IMR-90 (cell line): ENCODE measurements at regions not wholly inside any gene's neighbourhood (a gene's known extent, or its start where the extent isn't known, plus 50 kb on each side); places are given as distances from the start of the nearest gene placed in this dataset.

Experiments used
- ATAC-seq: fragments of 200-7000 bp; cut with Tn5 transposase; 2 replicates; pipeline ENCODE4 v1.9.1; 2020; ENCODE audit warnings: low read depth, mild to moderate bottlenecking, moderate library complexity
- BruUV-seq: library from RNA; stranded (reverse); fragments of 400-500 nt; replicated peaks from 2 replicates; lab custom pipeline; 2021; lab: Mats Ljungman, UMichigan
- CTCF ChIA-PET: fragments of 300-600 bp; formaldehyde crosslinking; extraction: SDS; loops from one replicate; lab custom pipeline; 2021; ENCODE audit warnings: antibody characterized with exemption; lab: Yijun Ruan, JAX
- POLR2A ChIA-PET: fragments of 300-600 bp; sonication (Branson Sonifier 250); formaldehyde crosslinking; loops from one replicate; lab custom pipeline; 2022; ENCODE audit warnings: antibody characterized with exemption; ENCODE audit not compliant: unreplicated experiment; lab: Charles Lee
- DNase-seq: peaks from one replicate; pipeline ENCODE4 v3.0.0; 2013
- H2AFZ ChIP-seq: replicated peaks from 2 replicates; pipeline ENCODE3; 2013; ENCODE audit warnings: low read length, mild to moderate bottlenecking; ENCODE audit not compliant: poor library complexity
- H2AK5ac ChIP-seq: 2 replicates; pipeline ENCODE4 v1.6.1; 2013; ENCODE audit warnings: low read depth, low read length, inconsistent platforms
- H2AK9ac ChIP-seq: replicated peaks from 2 replicates; pipeline ENCODE3; 2013; ENCODE audit warnings: mild to moderate bottlenecking, low read depth, low read length, moderate library complexity; ENCODE audit not compliant: poor library complexity
- H2BK120ac ChIP-seq: 2 replicates; pipeline ENCODE4 v1.6.1; 2013; ENCODE audit warnings: low read depth, low read length, inconsistent platforms
- H2BK15ac ChIP-seq: 3 replicates; pipeline ENCODE4 v1.6.1; 2013; ENCODE audit warnings: low read depth, low read length, inconsistent platforms
- H2BK20ac ChIP-seq: 2 replicates; pipeline ENCODE4 v1.6.1; 2013; ENCODE audit warnings: low read depth, mild to moderate bottlenecking, inconsistent platforms, low read length, moderate library complexity
- H2BK5ac ChIP-seq: 2 replicates; pipeline ENCODE4 v1.6.1; 2013; ENCODE audit warnings: mild to moderate bottlenecking, low read depth, low read length, inconsistent platforms; ENCODE audit not compliant: poor library complexity, severe bottlenecking
- H3K14ac ChIP-seq: replicated peaks from 2 replicates; pipeline ENCODE4 v1.6.1; 2013; ENCODE audit warnings: low read depth, low read length, inconsistent platforms
- H3K18ac ChIP-seq: 2 replicates; pipeline ENCODE4 v1.6.1; 2013; ENCODE audit warnings: low read depth, low read length, control low read depth
- H3K23ac ChIP-seq: 2 replicates; pipeline ENCODE4 v1.6.1; 2013; ENCODE audit warnings: low read depth, low read length, inconsistent platforms
- H3K27ac ChIP-seq: 2 replicates; pipeline ENCODE4 v1.5.1; 2013; ENCODE audit warnings: mild to moderate bottlenecking, control low read depth, low read length; ENCODE audit not compliant: insufficient read depth
- H3K27me3 ChIP-seq: 2 replicates; pipeline ENCODE4 v1.6.1; 2013; ENCODE audit warnings: low read length; ENCODE audit not compliant: control insufficient read depth, insufficient read depth
- H3K36me3 ChIP-seq: 2 replicates; pipeline ENCODE4 v1.6.1; 2013; ENCODE audit warnings: low read length, mixed read lengths; ENCODE audit not compliant: control insufficient read depth, insufficient read depth
- H3K4ac ChIP-seq: 2 replicates; pipeline ENCODE4 v1.6.1; 2013; ENCODE audit warnings: low read depth, low read length, inconsistent platforms
- H3K4me1 ChIP-seq: 2 replicates; pipeline ENCODE4 v1.6.1; 2013; ENCODE audit warnings: low read length, mixed read lengths; ENCODE audit not compliant: control insufficient read depth, insufficient read depth
- H3K4me2 ChIP-seq: 2 replicates; pipeline ENCODE4 v1.6.1; 2013; ENCODE audit warnings: low read depth, mild to moderate bottlenecking, control low read depth, low read length, moderate library complexity
- H3K4me3 ChIP-seq: 2 replicates; pipeline ENCODE4 v1.5.1; 2013; ENCODE audit warnings: low read depth, mild to moderate bottlenecking, control low read depth, low read length, moderate library complexity; ENCODE audit not compliant: insufficient read depth
- H3K56ac ChIP-seq: 2 replicates; pipeline ENCODE4 v1.6.1; 2013; ENCODE audit warnings: low read length, inconsistent platforms; ENCODE audit not compliant: insufficient read depth; ENCODE audit errors: extremely low read depth
- H3K79me1 ChIP-seq, 2 experiments: 2 replicates each; pipeline ENCODE4 v1.6.1; 2013; ENCODE audit warnings: low read length in 2 of 2, inconsistent platforms in 1 of 2, low read depth in 1 of 2
- H3K9ac ChIP-seq: 2 replicates; pipeline ENCODE4 v1.6.1; 2013; ENCODE audit warnings: low read depth, low read length, control low read depth
- H3K9me1 ChIP-seq: 2 replicates; pipeline ENCODE4 v1.6.1; 2013; ENCODE audit warnings: low read length, inconsistent platforms; ENCODE audit not compliant: insufficient read depth
- H3K9me3 ChIP-seq: 2 replicates; pipeline ENCODE4 v1.6.1; 2013; ENCODE audit warnings: low read length; ENCODE audit not compliant: control insufficient read depth, insufficient read depth
- H4K20me1 ChIP-seq: 2 replicates; pipeline ENCODE4 v1.6.1; 2013; ENCODE audit warnings: low read length, inconsistent platforms; ENCODE audit not compliant: insufficient read depth
- H4K5ac ChIP-seq: 2 replicates; pipeline ENCODE4 v1.6.1; 2013; ENCODE audit warnings: mild to moderate bottlenecking, low read depth, low read length, control low read depth
- H4K8ac ChIP-seq, 2 experiments: 2 replicates each; pipeline ENCODE4 v1.6.1; 2013; ENCODE audit warnings: low read depth in 2 of 2, low read length in 2 of 2, control low read depth in 1 of 2, inconsistent platforms in 1 of 2
- H4K91ac ChIP-seq: 2 replicates; pipeline ENCODE4 v1.6.1; 2013; ENCODE audit warnings: low read depth, low read length, inconsistent platforms; ENCODE audit not compliant: insufficient read depth
- BHLHE40 ChIP-seq: fragments of 150-350 bp; IDR thresholded peaks from 2 replicates; pipeline ENCODE4 v1.6.1; 2016; ENCODE audit warnings: mild to moderate bottlenecking, low read depth, low read length
- CEBPB ChIP-seq: IDR thresholded peaks from 2 replicates; pipeline ENCODE4 v1.6.1; 2012; ENCODE audit warnings: low read depth, low read length, improper control_type of control experiment
- CHD1 ChIP-seq: IDR thresholded peaks from 2 replicates; pipeline ENCODE4 v1.6.1; 2012; ENCODE audit warnings: low read depth, low read length, improper control_type of control experiment
- FOS ChIP-seq: fragments of 150-350 bp; IDR thresholded peaks from 2 replicates; pipeline ENCODE4 v1.6.1; 2016; ENCODE audit warnings: low read depth, low read length
- MAFK ChIP-seq: IDR thresholded peaks from 2 replicates; pipeline ENCODE4 v1.6.1; 2012; ENCODE audit warnings: low read depth, low read length, improper control_type of control experiment
- MAZ ChIP-seq: IDR thresholded peaks from 2 replicates; pipeline ENCODE4 v1.6.1; 2012; ENCODE audit warnings: low read depth, mild to moderate bottlenecking, low read length, improper control_type of control experiment, moderate library complexity, borderline replicate concordance
- MXI1 ChIP-seq: IDR thresholded peaks from 2 replicates; pipeline ENCODE4 v1.6.1; 2012; ENCODE audit warnings: low read depth, mild to moderate bottlenecking, low read length, moderate library complexity, borderline replicate concordance
- NFE2L2 ChIP-seq: fragments of 150-350 bp; IDR thresholded peaks from 2 replicates; pipeline ENCODE4 v1.6.1; 2016; ENCODE audit warnings: low read depth, mild to moderate bottlenecking, low read length
- POLR2A ChIP-seq: IDR thresholded peaks from 2 replicates; pipeline ENCODE4 v1.6.1; 2012; ENCODE audit warnings: mild to moderate bottlenecking, low read depth, low read length
- RAD21 ChIP-seq: IDR thresholded peaks from 2 replicates; pipeline ENCODE4 v1.6.1; 2012; ENCODE audit warnings: low read length, improper control_type of control experiment
- RCOR1 ChIP-seq: IDR thresholded peaks from 2 replicates; pipeline ENCODE4 v1.6.1; 2012; ENCODE audit warnings: mild to moderate bottlenecking, low read length, improper control_type of control experiment; ENCODE audit not compliant: insufficient replicate concordance
- RFX5 ChIP-seq: IDR thresholded peaks from 2 replicates; pipeline ENCODE4 v1.8.0; 2012; ENCODE audit warnings: low read depth, mild to moderate bottlenecking, low read length, moderate library complexity
- SMC3 ChIP-seq: fragments of 150-350 bp; IDR thresholded peaks from 2 replicates; pipeline ENCODE4 v1.6.1; 2016; ENCODE audit warnings: low read depth, mild to moderate bottlenecking, antibody characterized with exemption, low read length, moderate library complexity
- WGBS, 2 experiments: methylation state at CpG; one replicate each; pipeline versions ENCODE4 v1.1.5 to v1.1.7; 2013; ENCODE audit warnings: missing lambda C conversion rate in 2 of 2; ENCODE audit not compliant: insufficient read length in 1 of 2; ENCODE audit errors: extremely low coverage in 2 of 2; 5-methylcytosine and 5-hydroxymethylcytosine counted together
- dilution Hi-C: fragments of 300-500 bp; cut with HindIII; formaldehyde crosslinking; loops from one replicate; pipeline ENCODE4 v1.14.3; 2018; ENCODE audit warnings: low sequenced_read_pairs; ENCODE audit not compliant: unreplicated experiment
- in situ Hi-C: fragments of 300-500 bp; cut with MboI; formaldehyde crosslinking; loops from 3 replicates; pipeline ENCODE4 v1.14.3; 2019; ENCODE audit warnings: low sequenced_read_pairs, inconsistent platforms, mixed read lengths
- intact Hi-C: fragments of 100-400 bp; cut with micrococcal nuclease; formaldehyde crosslinking; loops from 2 replicates; pipeline ENCODE4 v1.10.0; 2022
- TF ChIP-seq, protein P1 (sequence below): fragments of 150-350 bp; IDR thresholded peaks from 2 replicates; pipeline ENCODE4 v1.6.1; 2016; ENCODE audit warnings: low read depth, mild to moderate bottlenecking, low read length, moderate library complexity, borderline replicate concordance
- TF ChIP-seq, protein P2 (sequence below): conservative IDR thresholded peaks from 2 replicates; pipeline ENCODE4 v1.5.1; 2012; ENCODE audit warnings: mild to moderate bottlenecking, low read depth, low read length, improper control_type of control experiment
- TF ChIP-seq, protein P3 (sequence below): fragments of 150-350 bp; IDR thresholded peaks from 2 replicates; pipeline ENCODE4 v1.6.1; 2017; ENCODE audit warnings: mild to moderate bottlenecking, antibody characterized with exemption, low read length, low read depth

DNA sequence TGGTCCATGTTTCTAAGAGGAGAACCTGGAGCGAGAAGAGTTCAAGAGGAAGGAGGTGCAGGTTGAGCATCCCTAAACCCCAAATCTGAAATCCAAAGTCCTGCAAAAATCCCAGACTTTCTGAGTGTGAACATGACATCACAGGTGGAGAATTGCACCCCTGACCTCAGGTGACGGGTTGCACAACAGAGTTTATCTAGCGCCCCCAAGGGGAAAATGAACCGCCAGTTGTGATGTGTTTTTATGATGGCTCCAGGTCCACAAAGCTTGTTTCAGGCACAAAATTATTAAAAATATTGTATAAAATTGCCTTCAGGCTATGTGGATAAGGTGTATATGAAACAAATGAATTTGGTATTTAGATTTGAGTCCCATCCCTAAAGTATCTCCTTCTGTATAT, 420.0 kb downstream of the GABRB3 start:
- Histone ChIP-seq H3K9me3 (peaks cover 13% of the 10 kb centered on the region), H4K8ac (no peak overlapping the region), H3K4me3 (no peak overlapping the region), H3K18ac (no peak overlapping the region), H2BK120ac (no peak overlapping the region), H4K20me1 (no peaks in the 10 kb centered on the region), H3K79me1 (no peaks in the 10 kb centered on the region), H3K9ac (no peak overlapping the region), H2AK5ac (no peak overlapping the region), H2AFZ (no peak overlapping the region), H3K23ac (no peak overlapping the region), H3K36me3 (no peaks in the 10 kb centered on the region), H2BK5ac (no peak overlapping the region), H3K4ac (no peak overlapping the region), H2AK9ac (no peak overlapping the region), H3K4me2 (no peak overlapping the region), H3K27ac (no peak overlapping the region), H3K56ac (no peak overlapping the region), H2BK20ac (no peak overlapping the region), H4K91ac (no peak overlapping the region), H2BK15ac (no peak overlapping the region), H3K9me1 (no peaks in the 10 kb centered on the region), H3K4me1 (no peaks in the 10 kb centered on the region), H3K14ac (no peak overlapping the region), H3K27me3 (no peaks in the 10 kb centered on the region), H4K5ac (no peak overlapping the region)
- ChIA-PET CTCF (no interaction called here), POLR2A (no interaction called here)
- BruUV-seq, result no TSS peak
- ATAC-seq, result no peak
- intact Hi-C loops, result no loop called here
- TF ChIP-seq SMC3 (no peak), CHD1 (no peak), POLR2A (no peak), MXI1 (no peak), CEBPB (no peak), RFX5 (no peak), BHLHE40 (no peak), RCOR1 (no peak), RAD21 (no peak), NFE2L2 (no peak), FOS (no peak), MAZ (no peak), MAFK (no peak)
- TF ChIP-seq, protein P1, sequence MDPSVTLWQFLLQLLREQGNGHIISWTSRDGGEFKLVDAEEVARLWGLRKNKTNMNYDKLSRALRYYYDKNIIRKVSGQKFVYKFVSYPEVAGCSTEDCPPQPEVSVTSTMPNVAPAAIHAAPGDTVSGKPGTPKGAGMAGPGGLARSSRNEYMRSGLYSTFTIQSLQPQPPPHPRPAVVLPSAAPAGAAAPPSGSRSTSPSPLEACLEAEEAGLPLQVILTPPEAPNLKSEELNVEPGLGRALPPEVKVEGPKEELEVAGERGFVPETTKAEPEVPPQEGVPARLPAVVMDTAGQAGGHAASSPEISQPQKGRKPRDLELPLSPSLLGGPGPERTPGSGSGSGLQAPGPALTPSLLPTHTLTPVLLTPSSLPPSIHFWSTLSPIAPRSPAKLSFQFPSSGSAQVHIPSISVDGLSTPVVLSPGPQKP, result no peak
- TF ChIP-seq, protein P2, sequence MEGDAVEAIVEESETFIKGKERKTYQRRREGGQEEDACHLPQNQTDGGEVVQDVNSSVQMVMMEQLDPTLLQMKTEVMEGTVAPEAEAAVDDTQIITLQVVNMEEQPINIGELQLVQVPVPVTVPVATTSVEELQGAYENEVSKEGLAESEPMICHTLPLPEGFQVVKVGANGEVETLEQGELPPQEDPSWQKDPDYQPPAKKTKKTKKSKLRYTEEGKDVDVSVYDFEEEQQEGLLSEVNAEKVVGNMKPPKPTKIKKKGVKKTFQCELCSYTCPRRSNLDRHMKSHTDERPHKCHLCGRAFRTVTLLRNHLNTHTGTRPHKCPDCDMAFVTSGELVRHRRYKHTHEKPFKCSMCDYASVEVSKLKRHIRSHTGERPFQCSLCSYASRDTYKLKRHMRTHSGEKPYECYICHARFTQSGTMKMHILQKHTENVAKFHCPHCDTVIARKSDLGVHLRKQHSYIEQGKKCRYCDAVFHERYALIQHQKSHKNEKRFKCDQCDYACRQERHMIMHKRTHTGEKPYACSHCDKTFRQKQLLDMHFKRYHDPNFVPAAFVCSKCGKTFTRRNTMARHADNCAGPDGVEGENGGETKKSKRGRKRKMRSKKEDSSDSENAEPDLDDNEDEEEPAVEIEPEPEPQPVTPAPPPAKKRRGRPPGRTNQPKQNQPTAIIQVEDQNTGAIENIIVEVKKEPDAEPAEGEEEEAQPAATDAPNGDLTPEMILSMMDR, result no peak
- TF ChIP-seq, protein P3, sequence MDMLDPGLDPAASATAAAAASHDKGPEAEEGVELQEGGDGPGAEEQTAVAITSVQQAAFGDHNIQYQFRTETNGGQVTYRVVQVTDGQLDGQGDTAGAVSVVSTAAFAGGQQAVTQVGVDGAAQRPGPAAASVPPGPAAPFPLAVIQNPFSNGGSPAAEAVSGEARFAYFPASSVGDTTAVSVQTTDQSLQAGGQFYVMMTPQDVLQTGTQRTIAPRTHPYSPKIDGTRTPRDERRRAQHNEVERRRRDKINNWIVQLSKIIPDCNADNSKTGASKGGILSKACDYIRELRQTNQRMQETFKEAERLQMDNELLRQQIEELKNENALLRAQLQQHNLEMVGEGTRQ, result no peak
- in situ Hi-C loops, result no loop called here
- WGBS, 2 experiments, result no CpG with 5 or more reads among the region's 4 CpGs
- DNase-seq, result no peak
- dilution Hi-C loops, result no loop called here
